ENCODE measurements at regions not wholly inside any gene's neighbourhood (a gene's known extent, or its start where the extent isn't known, plus 50 kb on each side); places are given as distances from the start of the nearest gene placed in this dataset.

DNA sequence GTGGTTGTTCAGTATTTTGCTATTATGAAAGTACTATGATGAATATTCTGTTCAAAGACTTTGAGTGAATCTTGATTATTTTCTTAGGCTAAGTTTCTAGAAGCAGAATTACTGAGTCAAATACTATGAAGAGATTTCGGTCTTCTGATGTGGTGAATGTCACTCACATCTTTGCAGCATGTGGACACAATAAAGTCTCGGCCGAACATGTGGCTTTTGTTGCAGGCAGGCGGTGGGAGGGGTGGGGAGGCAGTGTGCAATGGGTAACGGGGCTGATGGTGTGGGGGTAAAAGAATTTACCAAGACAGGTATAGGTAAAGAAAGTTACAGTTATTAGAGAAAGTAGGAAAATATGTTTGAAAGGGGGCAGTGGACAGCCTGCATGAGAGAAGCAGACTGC is 156.4 kb upstream of the DTNBP1 start:
- TF ChIP-seq, protein P1, sequence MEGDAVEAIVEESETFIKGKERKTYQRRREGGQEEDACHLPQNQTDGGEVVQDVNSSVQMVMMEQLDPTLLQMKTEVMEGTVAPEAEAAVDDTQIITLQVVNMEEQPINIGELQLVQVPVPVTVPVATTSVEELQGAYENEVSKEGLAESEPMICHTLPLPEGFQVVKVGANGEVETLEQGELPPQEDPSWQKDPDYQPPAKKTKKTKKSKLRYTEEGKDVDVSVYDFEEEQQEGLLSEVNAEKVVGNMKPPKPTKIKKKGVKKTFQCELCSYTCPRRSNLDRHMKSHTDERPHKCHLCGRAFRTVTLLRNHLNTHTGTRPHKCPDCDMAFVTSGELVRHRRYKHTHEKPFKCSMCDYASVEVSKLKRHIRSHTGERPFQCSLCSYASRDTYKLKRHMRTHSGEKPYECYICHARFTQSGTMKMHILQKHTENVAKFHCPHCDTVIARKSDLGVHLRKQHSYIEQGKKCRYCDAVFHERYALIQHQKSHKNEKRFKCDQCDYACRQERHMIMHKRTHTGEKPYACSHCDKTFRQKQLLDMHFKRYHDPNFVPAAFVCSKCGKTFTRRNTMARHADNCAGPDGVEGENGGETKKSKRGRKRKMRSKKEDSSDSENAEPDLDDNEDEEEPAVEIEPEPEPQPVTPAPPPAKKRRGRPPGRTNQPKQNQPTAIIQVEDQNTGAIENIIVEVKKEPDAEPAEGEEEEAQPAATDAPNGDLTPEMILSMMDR (IDR thresholded peaks at IDR 0.05; ENCODE audit: low read depth, low read length) = no peak
- no peak for TF ChIP-seq EZH2phosphoT487 (IDR thresholded peaks at IDR 0.05; ENCODE audit: low read depth)
